Heart left ventricle (tissue), 13 donors: ENCODE measurements at regions not wholly inside any gene's neighbourhood (a gene's known extent, or its start where the extent isn't known, plus 50 kb on each side); places are given as distances from the start of the nearest gene placed in this dataset.
"Not testable (repeated sequence)": the region's sequence is repeated elsewhere in the genome, so short reads cannot be mapped to it uniquely, and the experiment has no call there.

Source experiments
- POLR2A ChIP-seq, 2 donors: fragments of 450-650 bp; IDR thresholded peaks; one replicate each; pipeline ENCODE4 v1.6.1; 2017; ENCODE audit warnings: antibody characterized with exemption in 2 of 2, mild to moderate bottlenecking in 2 of 2, moderate library complexity in 2 of 2
- TF ChIP-seq, protein P1 (sequence below), 12 donors: fragments of 200-600 bp; sonication (generic) in 4 of 12; IDR thresholded peaks; one replicate each; pipeline versions ENCODE4 v1.5.0 to v1.8.0; 2018 to 2022; ENCODE audit warnings: antibody characterized with exemption in 12 of 12, mild to moderate bottlenecking in 5 of 12
- donor health status: ischemic (EF 13 %, LVEDD 7.1; RV severe dilation, severe dysfunction).
- donor health status: DM: no; HTN: yes; CAD: no.
- donor health status: DM: no; HTN: no; CAD: no.
- donor health status: ischemic (EF 25% LVEDD 6.9; RV normal size, moderate dysfunction).
- donor health status: ischemic (EF 25% LVEDD 5.7; RV mildly dilated, moderate dysfunction).
- donor health status: ischemic (EF 35%, LVEDD 5.7; RV mildly dilated, moderate dysfunction).
- donor health status: nonischemic (EF 11% LVEDD 7.7; RV severe dilation, severe dysfunction).
- donor health status: DM: yes; HTN: yes; CAD: no.
- donor health status: PGD.
- donor health status: ischemic (EF 29% LVEDD 5.4; RV normal size, mild dysfunction).
- donor health status: nonischemic (EF 23%, LVEDD 6.1; RV moderate dilation, normal function).

DNA sequence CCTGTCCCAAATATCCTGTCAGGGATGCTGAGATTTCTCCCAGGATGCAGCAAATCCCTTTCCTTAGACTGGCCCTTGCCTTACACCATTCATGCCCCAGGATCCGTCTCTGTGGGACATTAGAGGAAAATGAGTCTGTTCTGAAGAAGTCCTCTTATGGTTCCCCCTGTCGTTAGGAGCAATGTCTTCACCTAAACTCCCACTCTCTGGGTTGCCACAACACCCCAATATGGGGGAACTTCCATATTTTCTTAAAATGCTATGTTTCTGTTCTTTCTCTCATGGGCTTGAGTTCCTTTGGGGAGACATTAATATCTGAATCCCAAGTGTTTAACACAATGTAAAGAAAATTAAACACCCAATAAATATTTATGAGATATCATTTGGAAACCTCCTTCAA is 138.5 kb downstream of the PPIAL4G start:
- TF ChIP-seq, protein P1, sequence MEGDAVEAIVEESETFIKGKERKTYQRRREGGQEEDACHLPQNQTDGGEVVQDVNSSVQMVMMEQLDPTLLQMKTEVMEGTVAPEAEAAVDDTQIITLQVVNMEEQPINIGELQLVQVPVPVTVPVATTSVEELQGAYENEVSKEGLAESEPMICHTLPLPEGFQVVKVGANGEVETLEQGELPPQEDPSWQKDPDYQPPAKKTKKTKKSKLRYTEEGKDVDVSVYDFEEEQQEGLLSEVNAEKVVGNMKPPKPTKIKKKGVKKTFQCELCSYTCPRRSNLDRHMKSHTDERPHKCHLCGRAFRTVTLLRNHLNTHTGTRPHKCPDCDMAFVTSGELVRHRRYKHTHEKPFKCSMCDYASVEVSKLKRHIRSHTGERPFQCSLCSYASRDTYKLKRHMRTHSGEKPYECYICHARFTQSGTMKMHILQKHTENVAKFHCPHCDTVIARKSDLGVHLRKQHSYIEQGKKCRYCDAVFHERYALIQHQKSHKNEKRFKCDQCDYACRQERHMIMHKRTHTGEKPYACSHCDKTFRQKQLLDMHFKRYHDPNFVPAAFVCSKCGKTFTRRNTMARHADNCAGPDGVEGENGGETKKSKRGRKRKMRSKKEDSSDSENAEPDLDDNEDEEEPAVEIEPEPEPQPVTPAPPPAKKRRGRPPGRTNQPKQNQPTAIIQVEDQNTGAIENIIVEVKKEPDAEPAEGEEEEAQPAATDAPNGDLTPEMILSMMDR (IDR thresholded peaks at IDR 0.05) = not testable (repeated sequence)
- TF ChIP-seq POLR2A (IDR thresholded peaks at IDR 0.05) = not testable (repeated sequence)
